Activated naive CD4-positive, alpha-beta T cell treated with anti-CD3 and anti-CD28 coated beads for 36 hours (primary cell): ENCODE measurements at regions not wholly inside any gene's neighbourhood (a gene's known extent, or its start where the extent isn't known, plus 50 kb on each side); places are given as distances from the start of the nearest gene placed in this dataset.

Source experiments
- CTCF ChIA-PET: fragments of 350-600 bp; sonication (Branson Sonifier 250); formaldehyde crosslinking; loops from one replicate; lab custom pipeline; 2021; ENCODE audit warnings: antibody characterized with exemption; lab: Charles Lee
- DNase-seq: peaks from one replicate; pipeline ENCODE4 v3.0.0-alpha.2; 2020
- H3K27ac Mint-ChIP-seq: one replicate; pipeline ENCODE4 v1.8.0; 2021; ENCODE audit warnings: mild to moderate bottlenecking, mixed read lengths
- H3K27me3 Mint-ChIP-seq: one replicate; pipeline ENCODE4 v1.8.0; 2021; ENCODE audit warnings: low read depth, mixed read lengths
- H3K36me3 Mint-ChIP-seq: one replicate; pipeline ENCODE4 v1.8.0; 2021; ENCODE audit warnings: low read depth, mixed read lengths
- H3K4me1 Mint-ChIP-seq: one replicate; pipeline ENCODE4 v1.8.0; 2021; ENCODE audit warnings: low read depth, mixed read lengths
- H3K4me3 Mint-ChIP-seq: one replicate; pipeline ENCODE4 v1.8.0; 2021; ENCODE audit warnings: mild to moderate bottlenecking, moderate library complexity, mixed read lengths
- H3K9me3 Mint-ChIP-seq: one replicate; pipeline ENCODE4 v1.8.0; 2021; ENCODE audit warnings: mixed read lengths
- intact Hi-C: fragments of 100-400 bp; cut with micrococcal nuclease; formaldehyde crosslinking; loops from one replicate; pipeline ENCODE4 v1.15.1; 2023

- DNase-seq = no peak
- no peaks in the 10 kb centered on the region for H3K4me1 Mint-ChIP-seq
- intact Hi-C loops = no loop called here
- no peak overlapping the region for H3K27ac Mint-ChIP-seq
- no peak overlapping the region for H3K4me3 Mint-ChIP-seq
- no peaks in the 10 kb centered on the region for H3K27me3 Mint-ChIP-seq
- no peaks in the 10 kb centered on the region for H3K36me3 Mint-ChIP-seq
- peaks cover 4% of the 10 kb centered on the region for H3K9me3 Mint-ChIP-seq
- CTCF ChIA-PET = no interaction called here
Measured at GRCh38 chr14:44384093-44384492, 123.0 kb downstream of the FSCB start.

GRCh38 chr14:44383636-44384035, 123.4 kb downstream of the FSCB start:
- Mint-ChIP-seq H3K4me3 (no peak overlapping the region), H3K27ac (no peak overlapping the region)
- CTCF ChIA-PET = no interaction called here

GRCh38 chr14:44379292-44379977, 127.6 kb downstream of the FSCB start:
- H3K4me1 Mint-ChIP-seq = no peaks in the 10 kb centered on the region
- peaks cover 16% of the 10 kb centered on the region for H3K9me3 Mint-ChIP-seq
- CTCF ChIA-PET = no interaction called here
- H3K4me3 Mint-ChIP-seq = no peak overlapping the region
- H3K27me3 Mint-ChIP-seq = no peaks in the 10 kb centered on the region
- no peak for DNase-seq
- no peak overlapping the region for H3K27ac Mint-ChIP-seq
- H3K36me3 Mint-ChIP-seq = no peaks in the 10 kb centered on the region
- intact Hi-C loops = no loop called here

More at GRCh38 chr14:44383636-44384035, 123.4 kb downstream of the FSCB start:
- H3K4me1 Mint-ChIP-seq = no peaks in the 10 kb centered on the region
- intact Hi-C loops = no loop called here
- H3K36me3 Mint-ChIP-seq = no peaks in the 10 kb centered on the region
- H3K27me3 Mint-ChIP-seq = no peaks in the 10 kb centered on the region
- peaks cover 4% of the 10 kb centered on the region for H3K9me3 Mint-ChIP-seq
- DNase-seq = no peak

- H3K27ac Mint-ChIP-seq = no peak overlapping the region
- no peaks in the 10 kb centered on the region for H3K4me1 Mint-ChIP-seq
- no peaks in the 10 kb centered on the region for H3K36me3 Mint-ChIP-seq
- CTCF ChIA-PET = no interaction called here
- intact Hi-C loops = no loop called here
- no peak overlapping the region for H3K4me3 Mint-ChIP-seq
- no peaks in the 10 kb centered on the region for H3K27me3 Mint-ChIP-seq
- no peak for DNase-seq
- H3K9me3 Mint-ChIP-seq = peaks cover 14% of the 10 kb centered on the region
Measured at GRCh38 chr14:44374906-44375305, 132.2 kb downstream of the FSCB start.

GRCh38 chr14:44372807-44373489, 134.1 kb downstream of the FSCB start:
- DNase-seq = no peak
- Mint-ChIP-seq H3K4me3 (no peak overlapping the region), H3K4me1 (no peaks in the 10 kb centered on the region), H3K9me3 (peaks cover 14% of the 10 kb centered on the region), H3K27ac (no peak overlapping the region), H3K36me3 (no peaks in the 10 kb centered on the region), H3K27me3 (no peaks in the 10 kb centered on the region)
- CTCF ChIA-PET = no interaction called here
- intact Hi-C loops = no loop called here

GRCh38 chr14:44372231-44372630, 134.9 kb downstream of the FSCB start:
- Mint-ChIP-seq H3K4me1 (no peaks in the 10 kb centered on the region), H3K4me3 (no peak overlapping the region), H3K27ac (no peak overlapping the region), H3K9me3 (peaks cover 11% of the 10 kb centered on the region), H3K36me3 (no peaks in the 10 kb centered on the region), H3K27me3 (no peaks in the 10 kb centered on the region)
- intact Hi-C loops = no loop called here
- CTCF ChIA-PET = no interaction called here
- DNase-seq = no peak

- peaks cover 4% of the 10 kb centered on the region for H3K9me3 Mint-ChIP-seq
- H3K36me3 Mint-ChIP-seq = no peaks in the 10 kb centered on the region
- H3K4me1 Mint-ChIP-seq = no peaks in the 10 kb centered on the region
- no peaks in the 10 kb centered on the region for H3K27me3 Mint-ChIP-seq
- DNase-seq = no peak
- intact Hi-C loops = no loop called here
- CTCF ChIA-PET = interaction anchor here (0.6 kb wide), 1 partner anchor 250 kb away, joined by 3 read pairs; no protein-coding TSS in a partner anchor
- H3K27ac Mint-ChIP-seq = no peak overlapping the region
- H3K4me3 Mint-ChIP-seq = no peak overlapping the region
Measured at GRCh38 chr14:44370727-44371126, 136.4 kb downstream of the FSCB start.

- no peak overlapping the region for H3K4me3 Mint-ChIP-seq
- H3K36me3 Mint-ChIP-seq = no peaks in the 10 kb centered on the region
- no peak overlapping the region for H3K27ac Mint-ChIP-seq
- intact Hi-C loops = no loop called here
- H3K9me3 Mint-ChIP-seq = no peaks in the 10 kb centered on the region
- no peak for DNase-seq
- H3K27me3 Mint-ChIP-seq = no peaks in the 10 kb centered on the region
- CTCF ChIA-PET = no interaction called here
- H3K4me1 Mint-ChIP-seq = no peaks in the 10 kb centered on the region
Measured at GRCh38 chr14:44369401-44370123, 137.5 kb downstream of the FSCB start.

- Mint-ChIP-seq H3K4me3 (no peak overlapping the region), H3K9me3 (peaks cover 6% of the 10 kb centered on the region), H3K27ac (no peak overlapping the region), H3K27me3 (no peaks in the 10 kb centered on the region), H3K4me1 (no peaks in the 10 kb centered on the region), H3K36me3 (no peaks in the 10 kb centered on the region)
- CTCF ChIA-PET = no interaction called here
- intact Hi-C loops = no loop called here
- no peak for DNase-seq
Measured at GRCh38 chr14:44361083-44361482, 146.0 kb downstream of the FSCB start.

- peaks cover 8% of the 10 kb centered on the region for H3K9me3 Mint-ChIP-seq
- no peak overlapping the region for H3K4me3 Mint-ChIP-seq
- CTCF ChIA-PET = no interaction called here
- intact Hi-C loops = no loop called here
- DNase-seq = no peak
- H3K27me3 Mint-ChIP-seq = no peaks in the 10 kb centered on the region
- no peak overlapping the region for H3K27ac Mint-ChIP-seq
- H3K4me1 Mint-ChIP-seq = no peaks in the 10 kb centered on the region
- H3K36me3 Mint-ChIP-seq = no peaks in the 10 kb centered on the region
Measured at GRCh38 chr14:44353805-44354204, 153.3 kb downstream of the FSCB start.

GRCh38 chr14:44352201-44352600, 154.9 kb downstream of the FSCB start:
- DNase-seq = no peak
- no peaks in the 10 kb centered on the region for H3K36me3 Mint-ChIP-seq
- H3K9me3 Mint-ChIP-seq = peaks cover 17% of the 10 kb centered on the region
- H3K4me1 Mint-ChIP-seq = no peaks in the 10 kb centered on the region
- intact Hi-C loops = no loop called here
- H3K27ac Mint-ChIP-seq = no peak overlapping the region
- no peaks in the 10 kb centered on the region for H3K27me3 Mint-ChIP-seq
- CTCF ChIA-PET = no interaction called here
- no peak overlapping the region for H3K4me3 Mint-ChIP-seq

GRCh38 chr14:44347316-44347715, 159.8 kb downstream of the FSCB start:
- Mint-ChIP-seq H3K36me3 (no peaks in the 10 kb centered on the region), H3K27me3 (no peaks in the 10 kb centered on the region), H3K4me3 (no peak overlapping the region), H3K9me3 (peaks cover 19% of the 10 kb centered on the region), H3K4me1 (no peaks in the 10 kb centered on the region), H3K27ac (no peak overlapping the region)
- CTCF ChIA-PET = interaction anchor here (0.6 kb wide), 1 partner anchor 452 kb away, joined by 3 read pairs; no protein-coding TSS in a partner anchor
- DNase-seq = no peak
- intact Hi-C loops = no loop called here
